NCI-H1436 treated with DMSO at 0.1 percent for 48 hours (cell line): ENCODE measurements at regions not wholly inside any gene's neighbourhood (a gene's known extent, or its start where the extent isn't known, plus 50 kb on each side); places are given as distances from the start of the nearest gene placed in this dataset.
"Not testable (repeated sequence)": the region's sequence is repeated elsewhere in the genome, so short reads cannot be mapped to it uniquely, and the experiment has no call there.

Experiments used
- DNase-seq: peaks from one replicate; lab custom pipeline; 2025; lab: John Stamatoyannopoulos, UW

DNA sequence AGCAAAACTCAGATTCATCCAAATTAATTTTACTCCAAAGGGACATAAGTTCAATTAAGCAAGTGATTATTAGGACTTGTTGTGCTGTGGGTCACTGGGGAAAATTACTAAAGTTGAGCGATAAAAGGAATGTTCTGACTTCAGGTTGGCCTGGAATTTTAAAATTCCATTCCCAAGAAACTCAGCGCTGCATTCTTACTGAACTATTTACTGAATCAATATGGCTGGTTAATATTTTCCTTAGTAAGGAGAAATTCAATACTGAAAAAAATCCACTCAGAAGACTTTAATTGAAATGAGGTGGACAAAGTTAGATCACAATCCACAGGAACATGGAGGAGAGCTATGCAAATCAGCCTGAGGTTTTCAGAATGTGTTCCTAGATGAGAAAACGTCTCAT lies 578.9 kb upstream of the NR5A2 start:
- DNase-seq = no peak

DNA sequence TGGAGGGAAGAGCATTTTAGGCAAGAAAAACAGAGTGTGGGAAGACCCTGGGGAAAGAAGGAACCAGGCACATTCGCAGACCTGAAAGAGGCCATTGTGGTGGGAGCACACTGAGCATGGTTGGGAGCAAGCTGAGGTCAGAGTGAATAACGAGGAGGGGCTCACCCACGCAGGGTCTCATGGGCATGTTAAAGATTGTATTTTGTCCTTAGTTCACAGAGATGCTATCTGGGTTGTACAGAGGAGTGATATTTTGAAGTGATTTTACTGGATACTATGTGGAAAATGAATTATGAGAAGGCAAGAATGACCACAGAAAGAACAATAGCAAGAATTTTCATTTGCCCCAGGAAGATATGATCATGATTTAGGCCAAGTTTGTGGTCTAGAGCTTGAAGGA lies 578.3 kb upstream of the NR5A2 start:
- no peak for DNase-seq

DNA sequence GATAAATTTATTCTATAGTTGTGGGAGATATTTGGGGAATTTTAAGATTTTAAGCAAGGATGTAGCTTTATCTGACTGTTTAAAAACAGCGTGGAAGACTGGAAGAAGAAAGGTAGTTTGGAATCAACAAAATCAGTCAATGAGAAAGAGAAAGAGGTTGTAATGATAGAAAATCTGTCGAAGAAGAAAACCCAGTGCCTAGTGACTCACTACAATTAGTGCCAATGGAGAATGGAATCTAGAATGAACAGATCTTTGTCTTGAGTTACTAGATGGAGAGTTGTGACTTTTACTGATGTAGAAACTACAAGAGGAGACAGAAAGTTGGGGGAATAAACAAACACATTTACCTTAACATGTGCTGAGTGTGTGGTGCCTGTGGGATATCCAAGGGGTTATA lies 577.8 kb upstream of the NR5A2 start:
- no peak for DNase-seq

DNA sequence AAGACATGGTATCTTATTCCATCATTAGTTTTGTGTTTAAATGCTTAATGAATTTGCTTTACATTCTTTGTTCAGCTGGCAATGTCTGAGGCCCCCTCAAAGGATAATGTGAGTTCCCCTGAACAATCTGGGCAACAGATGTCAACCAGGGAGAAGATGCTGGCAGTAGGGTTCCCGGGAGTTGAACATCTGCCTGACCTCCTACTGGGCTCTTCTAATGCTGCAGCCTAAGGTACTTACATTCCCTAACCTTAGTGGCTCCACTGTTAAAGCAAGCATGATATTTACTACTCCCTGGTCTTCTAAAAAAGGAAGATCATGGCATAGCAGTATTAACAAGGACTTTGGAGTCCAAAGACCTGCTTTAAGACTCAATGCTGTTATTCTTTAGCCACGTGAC lies 574.9 kb upstream of the NR5A2 start:
- DNase-seq = no peak

DNA sequence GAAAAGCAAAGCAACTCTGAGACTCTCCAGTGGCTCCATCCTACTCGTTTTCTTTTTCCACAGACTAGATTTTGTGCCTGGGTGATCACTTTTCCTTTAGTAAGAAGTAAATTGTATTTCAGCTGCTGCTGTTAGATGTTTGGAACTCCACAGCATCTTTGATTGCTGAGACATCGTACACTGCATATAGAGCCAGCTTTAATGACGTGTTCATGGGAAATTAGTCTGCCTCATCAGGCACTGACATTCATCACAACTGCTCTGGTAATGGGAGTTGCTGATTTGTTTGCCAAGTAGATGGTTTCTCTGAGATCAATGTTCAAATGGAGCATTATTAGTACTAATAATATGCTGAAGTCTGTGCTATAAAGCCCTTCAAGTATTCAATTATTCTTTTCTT lies 573.8 kb upstream of the NR5A2 start:
- DNase-seq = no peak

DNA sequence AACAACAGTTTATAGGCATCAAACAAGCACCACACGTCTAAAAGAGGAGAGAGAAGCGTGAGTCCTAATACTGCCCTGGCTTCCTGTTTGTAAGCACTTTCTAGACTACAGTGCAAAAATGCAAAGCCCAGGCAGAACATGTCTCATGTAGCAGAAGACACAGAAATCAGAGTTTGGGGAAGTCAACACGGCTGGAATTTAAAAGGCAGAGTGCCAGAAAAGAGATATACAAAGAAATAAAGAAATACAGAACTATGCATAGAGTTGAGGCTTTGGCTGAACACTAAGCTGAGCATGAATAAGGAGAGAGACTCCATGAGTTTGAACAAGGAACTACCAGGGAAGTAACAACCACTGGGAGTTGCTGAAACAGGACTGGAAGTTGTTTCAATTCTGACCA lies 566.6 kb upstream of the NR5A2 start:
- no peak for DNase-seq

DNA sequence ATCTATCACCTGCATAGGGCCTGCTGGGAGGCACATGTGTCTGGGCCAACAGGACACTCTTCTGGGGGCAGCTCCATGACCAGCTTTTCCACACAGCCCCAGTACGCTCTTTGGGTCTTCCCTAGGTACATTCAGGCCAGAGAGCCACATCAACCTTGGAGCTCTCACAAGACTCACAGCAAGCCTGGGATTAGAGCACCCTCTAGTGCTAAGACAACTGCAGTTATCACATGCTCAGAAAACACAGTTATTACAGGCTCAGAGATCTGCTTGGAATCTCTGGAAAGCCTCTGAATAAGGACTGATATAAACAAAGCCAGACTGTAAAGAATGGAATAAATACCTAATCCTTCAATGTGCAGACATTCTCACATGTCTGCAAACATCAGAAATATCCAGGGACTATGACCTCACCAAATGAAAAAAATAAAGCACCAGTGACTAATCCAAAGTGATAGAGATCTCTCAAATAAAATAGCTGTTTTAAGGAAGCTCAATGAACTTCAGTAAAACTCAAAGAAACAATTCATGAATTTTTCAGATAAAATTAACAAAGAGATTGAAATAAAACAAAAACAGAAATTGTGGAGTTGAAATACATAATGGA lies 563.9 kb upstream of the NR5A2 start:
- DNase-seq = no peak

DNA sequence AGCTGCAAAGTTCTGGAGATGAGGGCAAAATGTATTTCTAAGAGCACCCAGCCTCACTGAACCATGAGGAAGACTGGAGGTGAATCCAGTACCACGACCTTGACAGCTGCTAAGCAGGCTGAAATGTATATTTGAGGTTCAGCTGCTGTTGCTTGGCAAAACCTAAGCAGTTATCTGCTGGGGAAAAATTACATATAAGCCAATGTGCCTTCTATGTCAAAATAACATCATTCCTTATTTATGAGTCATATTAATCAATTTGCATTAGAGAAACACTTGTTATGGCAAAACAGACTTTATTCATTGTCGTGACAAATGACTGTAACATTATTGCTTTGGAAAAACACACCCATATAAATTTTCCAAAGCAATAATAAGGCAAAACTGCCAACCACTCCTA lies 560.5 kb upstream of the NR5A2 start:
- DNase-seq = no peak

DNA sequence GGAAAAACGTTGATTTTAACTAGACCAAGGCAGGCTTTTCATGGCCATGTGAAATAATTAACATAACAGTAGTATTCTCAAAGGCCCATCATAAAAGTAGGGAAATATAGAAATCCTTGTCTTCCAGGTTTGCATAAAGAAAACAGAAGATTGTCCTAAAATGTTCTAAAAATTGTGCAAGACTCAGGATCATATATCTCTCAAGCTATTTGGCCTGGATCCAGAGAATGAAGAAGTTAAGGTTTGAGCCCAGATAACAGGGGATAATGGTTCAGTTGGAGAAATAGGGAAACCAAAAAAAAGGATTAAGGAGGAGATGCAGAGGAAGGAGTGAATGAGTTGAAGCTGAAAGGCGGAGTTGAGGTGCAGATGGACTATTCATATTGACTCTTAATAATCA lies 555.5 kb upstream of the NR5A2 start:
- DNase-seq = no peak

DNA sequence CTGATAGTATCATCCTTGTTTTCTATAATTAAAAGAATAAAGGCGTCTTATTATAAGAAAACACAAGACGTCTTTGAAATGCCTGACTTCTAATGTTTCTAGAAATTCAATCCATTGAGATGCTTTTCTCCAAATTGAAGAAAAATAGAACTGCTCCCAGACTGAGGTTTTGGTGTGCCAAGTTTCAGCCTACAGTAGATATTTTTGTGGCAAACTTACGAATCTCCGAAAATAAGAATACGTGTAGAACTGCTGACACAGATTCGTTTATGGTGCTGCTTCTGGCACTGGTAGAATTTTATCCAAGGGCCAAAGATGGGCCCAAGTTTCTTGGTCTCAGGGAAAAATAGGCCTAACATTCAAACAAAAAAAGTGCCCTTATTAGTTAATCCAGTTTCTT lies 554.5 kb upstream of the NR5A2 start:
- no peak for DNase-seq

DNA sequence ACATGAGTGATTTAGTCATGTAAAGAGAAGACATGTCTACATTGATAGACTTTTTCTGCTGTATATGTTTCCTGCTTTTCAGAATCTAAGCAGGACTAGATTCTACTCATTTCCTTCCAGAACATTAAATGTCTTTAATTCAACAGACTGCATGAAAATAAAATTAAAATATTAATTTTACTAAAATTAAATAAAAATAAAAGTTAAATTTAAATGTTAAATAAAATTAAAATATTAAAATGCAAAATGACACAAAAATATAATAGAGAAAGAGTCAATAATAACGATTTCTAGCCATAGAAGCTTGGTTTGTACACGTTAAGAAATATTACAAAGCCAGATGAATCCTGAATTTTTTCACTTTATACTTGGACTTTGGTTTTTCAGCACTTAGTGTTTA lies 552.8 kb upstream of the NR5A2 start:
- DNase-seq = no peak

DNA sequence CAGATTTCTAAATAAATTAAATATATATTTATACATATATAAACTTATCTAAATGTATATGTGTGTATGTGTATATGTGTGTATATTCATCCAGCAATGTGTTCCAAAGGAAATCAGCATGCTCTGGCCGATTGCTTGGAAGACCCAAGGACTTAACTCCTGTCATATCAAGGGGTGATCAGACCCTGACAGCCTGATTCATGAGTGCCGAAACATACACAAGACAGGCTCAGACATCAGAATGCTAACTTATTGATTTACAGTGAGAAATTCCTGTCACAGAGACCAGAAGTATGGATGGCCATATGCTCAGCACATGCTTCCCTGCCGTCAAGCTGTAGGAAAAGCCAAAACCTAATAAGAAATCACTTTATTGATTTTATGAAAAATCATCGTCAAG lies 545.1 kb upstream of the NR5A2 start:
- DNase-seq = no peak

DNA sequence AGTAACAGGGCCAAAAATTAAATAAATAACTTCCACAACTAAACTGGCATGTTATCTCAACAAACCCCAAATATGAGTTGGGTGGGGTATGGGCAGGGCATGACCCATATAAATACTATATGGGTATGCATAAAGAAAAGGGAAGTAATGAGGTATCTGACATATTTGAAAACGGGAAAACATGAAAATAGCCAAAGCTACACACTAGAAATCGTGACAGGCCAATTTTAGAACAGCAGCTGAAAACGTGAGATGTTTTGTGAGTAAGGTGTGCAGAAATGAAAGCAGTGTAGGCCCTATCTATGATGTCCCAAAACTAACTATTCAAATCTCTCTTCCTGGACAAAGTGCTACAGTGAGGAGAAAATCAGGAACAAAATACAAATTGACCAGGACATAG lies 537.9 kb upstream of the NR5A2 start:
- DNase-seq = no peak

DNA sequence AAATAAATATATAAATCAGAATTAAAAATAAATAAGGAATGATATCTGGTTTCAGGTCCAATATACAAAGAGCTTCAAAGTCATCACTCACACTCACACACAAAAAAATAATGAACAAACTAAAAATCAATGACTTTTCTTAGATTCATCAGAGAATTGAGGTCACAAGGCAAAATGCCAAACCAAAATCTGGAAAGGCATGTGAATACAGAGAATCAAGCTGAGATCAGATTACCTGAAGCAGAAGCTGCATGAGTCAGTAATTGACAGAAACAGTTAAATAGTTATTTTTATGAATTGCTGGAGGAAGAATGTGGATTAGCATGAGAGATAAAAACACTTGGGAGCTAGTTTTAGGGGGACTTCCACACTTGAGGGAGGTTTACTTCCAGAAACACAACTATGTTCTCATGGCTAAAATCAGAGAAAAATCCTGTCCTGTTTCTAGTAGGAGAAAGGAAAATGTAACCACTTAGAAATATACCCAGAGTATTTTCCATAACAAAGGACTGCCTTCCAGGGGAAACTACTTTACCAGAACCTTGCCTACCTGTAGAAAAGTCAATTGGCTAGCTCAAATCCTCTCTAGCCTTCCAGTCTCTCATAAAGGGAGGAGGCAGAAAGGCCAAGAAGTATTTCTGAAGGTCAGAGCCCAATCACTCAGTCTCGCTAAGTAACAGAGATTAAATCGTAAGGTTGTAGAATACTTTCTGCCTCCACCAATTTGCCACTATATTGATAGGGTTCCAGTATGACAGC lies 536.6 kb upstream of the NR5A2 start:
- DNase-seq = no peak

DNA sequence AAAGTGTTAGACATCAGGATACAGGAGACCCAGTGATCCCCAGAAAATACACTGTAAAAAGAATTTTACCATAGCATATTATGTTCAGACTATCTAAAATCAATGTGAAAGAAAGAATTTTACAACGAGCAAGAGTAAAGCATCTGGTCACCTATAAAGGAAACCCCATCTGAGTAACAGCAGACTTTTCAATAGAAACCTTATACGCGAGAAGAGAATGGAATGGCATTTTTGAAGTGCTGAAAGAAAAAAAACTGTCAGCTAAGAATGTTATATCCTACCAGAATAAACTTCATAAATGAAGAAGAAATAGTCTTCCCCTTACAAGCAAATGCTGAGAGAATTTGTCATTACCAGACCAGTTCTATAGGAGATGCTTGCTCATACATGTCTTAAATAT lies 532.1 kb upstream of the NR5A2 start:
- DNase-seq = no peak

DNA sequence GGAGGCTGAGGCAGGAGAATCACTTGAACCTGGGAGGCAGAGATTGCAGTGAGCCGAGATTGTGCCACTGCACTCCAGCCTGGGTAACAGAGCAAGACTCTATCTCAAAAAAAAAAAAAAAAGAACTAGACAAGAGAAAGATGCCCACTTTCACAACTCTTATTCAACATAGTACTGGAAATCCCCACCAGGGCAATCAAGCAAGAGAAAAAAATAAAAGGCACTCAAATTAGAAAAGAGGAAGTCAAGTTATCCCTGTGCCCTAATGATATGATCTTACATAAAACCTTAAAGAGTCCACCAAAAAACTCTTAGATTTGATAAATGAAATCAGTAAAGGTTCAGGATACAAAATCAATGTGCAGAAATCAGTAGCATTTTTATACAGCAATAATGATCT lies 528.7 kb upstream of the NR5A2 start:
- DNase-seq = not testable (repeated sequence)

DNA sequence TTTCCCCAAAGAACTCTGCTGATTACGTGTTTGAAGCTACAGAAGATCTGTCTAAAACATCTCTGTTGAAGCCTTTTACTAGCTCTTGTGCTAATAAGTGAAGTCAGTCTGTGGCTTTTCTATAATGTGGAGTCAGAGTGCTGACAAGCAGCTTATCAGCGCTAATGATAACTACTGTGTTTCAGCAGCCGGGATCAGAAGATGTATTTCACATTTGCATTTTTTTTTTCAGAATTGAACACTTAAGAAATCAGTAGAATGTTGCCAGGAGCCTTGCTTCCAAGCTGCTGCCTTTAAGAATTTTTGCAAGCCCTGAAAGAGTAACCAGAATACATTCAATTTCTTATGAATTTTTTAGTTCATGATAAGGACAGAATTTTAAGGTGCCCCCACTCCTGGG lies 519.4 kb upstream of the NR5A2 start:
- DNase-seq = no peak

DNA sequence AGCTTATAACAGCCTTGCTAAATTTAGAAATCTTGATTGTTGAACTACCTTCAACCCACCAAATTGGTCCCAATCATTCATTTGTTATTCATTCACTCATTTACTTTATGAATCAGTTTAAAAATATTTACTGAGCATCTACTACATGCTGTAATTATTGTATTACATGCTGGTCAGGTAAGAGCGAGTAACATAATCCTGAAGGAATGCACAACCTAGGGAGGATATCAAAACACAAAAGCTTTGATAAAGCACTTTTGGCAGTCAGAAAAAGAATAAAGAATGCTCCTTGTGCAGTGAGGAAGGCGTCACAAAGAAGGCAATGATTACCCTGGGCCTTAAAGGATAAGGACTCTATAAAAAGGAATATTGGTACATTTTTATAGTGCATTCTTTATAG lies 518.9 kb upstream of the NR5A2 start:
- no peak for DNase-seq

DNA sequence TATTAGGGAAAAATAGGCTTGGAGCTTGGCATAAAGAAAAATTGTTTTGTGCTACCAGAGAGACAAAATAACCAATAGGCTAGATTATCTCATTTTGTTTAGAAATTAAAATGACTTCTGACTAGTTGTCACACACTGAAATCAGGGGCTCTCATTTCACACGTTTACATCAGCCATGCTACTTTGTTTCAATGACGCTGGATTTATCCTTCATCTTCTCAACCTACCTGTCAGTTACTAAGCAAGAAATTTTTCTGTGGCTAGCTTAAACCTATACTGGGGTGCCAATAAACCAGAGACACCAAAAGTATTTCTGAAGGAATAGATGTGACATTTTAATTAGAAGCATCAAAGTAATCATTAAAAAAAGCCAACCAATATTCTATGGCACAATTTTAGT lies 518.1 kb upstream of the NR5A2 start:
- DNase-seq = no peak

DNA sequence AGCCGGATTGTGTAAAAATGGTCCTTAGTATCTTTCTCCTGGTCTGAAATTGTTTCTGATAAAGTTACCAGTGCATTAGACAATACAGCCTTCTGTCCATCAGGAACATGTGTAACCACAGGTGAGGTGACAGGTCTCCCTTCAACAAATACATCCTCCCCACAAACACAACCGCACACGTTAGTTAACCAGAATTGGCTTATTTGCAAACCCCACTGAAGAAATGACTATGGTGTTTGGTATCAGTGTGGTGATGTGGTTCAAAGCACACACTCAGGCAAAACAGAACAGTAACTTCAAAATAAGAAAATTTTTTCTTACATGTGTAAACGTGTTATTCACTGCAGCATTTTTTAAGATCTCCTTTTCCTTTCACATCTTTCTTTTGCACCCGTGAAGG lies 517.2 kb upstream of the NR5A2 start:
- no peak for DNase-seq

DNA sequence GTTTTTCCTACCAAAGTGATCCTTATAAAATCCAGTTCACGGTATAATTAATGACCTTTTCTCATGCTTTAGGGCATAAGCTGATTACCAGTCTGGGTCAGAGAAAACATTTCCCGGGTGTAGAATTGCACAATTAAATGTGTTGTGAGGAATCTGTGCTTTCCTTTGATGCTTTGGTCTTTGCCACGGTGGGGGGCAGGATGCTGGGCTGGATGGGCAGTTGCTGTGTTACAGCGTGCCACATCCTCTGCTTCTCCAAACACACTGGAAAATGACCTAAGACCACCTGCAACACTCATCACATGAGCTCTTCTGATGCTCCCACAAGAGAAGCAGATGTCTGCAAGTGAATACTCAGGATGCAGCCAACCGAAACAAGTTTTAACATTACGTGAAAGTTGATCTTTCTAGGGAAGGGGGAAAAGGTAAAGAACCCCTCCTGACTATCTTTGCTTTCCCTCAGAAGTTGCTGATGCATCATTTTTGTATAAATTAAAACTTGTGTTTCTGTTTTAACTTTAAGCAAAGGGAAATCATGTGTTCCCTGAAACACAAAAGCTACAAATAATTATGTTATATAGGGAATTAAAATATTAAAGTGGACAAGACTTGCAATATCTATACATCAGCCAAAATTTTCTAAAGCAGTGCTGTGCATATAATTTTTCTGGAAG lies 515.3 kb upstream of the NR5A2 start:
- no peak for DNase-seq

DNA sequence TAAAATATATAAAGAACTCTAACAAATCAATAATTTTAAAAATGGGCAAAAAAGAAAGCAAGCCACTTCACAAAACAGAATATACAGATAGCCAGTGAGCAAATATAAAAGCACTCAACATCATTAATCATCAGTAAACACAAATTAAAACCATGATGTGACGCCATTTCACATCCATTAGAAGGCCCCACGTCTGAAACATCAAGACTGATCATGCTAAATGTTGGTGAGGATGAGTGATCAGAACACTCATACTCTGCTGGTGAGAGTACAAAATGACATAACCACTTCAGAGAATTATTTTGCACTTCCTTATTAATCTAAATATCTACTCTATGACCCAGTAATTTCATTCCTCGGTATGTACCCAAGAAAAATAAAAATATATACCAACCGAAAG lies 512.2 kb upstream of the NR5A2 start:
- no peak for DNase-seq

DNA sequence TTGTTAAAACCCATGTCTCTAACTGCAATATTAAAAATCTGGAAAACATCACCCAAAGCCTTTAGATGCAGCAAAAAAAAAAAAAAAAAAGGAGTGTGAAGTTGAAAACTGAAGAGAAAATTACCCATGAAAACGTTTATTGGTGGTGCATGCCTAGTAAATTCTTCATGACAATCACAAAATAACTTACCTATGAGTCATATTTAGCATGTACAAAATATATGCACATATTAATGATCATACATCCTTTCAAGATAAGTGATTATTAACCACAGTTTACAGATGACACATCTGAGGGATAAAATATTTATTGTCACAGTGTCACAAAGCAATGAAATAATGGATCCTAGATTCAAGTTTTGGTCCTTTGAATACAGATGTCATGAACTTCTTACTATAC lies 505.2 kb upstream of the NR5A2 start:
- no peak for DNase-seq

DNA sequence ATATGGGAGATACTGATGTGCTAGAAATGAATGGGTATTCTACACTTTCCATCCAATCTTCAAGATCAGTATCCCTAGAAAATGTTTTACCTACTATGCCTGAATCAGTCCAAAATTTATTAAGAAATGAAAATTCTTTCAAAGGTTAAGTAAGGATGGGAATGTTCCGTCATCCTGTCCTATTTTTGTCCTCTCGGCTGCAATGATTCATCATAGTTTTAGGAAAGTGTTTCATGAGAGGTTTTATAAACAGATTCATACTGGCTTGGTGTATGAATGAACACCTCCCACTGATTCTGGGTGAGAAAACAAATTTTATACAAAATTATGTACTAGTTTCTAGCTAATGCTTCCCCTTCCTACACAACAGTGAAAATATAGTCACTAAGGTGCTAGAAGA lies 504.6 kb upstream of the NR5A2 start:
- DNase-seq = no peak
